Activated T-helper 1 cell treated with anti-CD3 and anti-CD28 coated beads, Interleukin-12 subunit alpha, Interleukin-12 subunit beta, Interleukin-2, Interleukin-4 antibody, amounts not matched to agents 30 ng/mL and 10 ng/mL and 1 ng/mL, durations not matched to agents 14 hours and 24 hours and 36 hours (primary cell): ENCODE measurements at regions not wholly inside any gene's neighbourhood (a gene's known extent, or its start where the extent isn't known, plus 50 kb on each side); places are given as distances from the start of the nearest gene placed in this dataset.

Source experiments
- DNase-seq: peaks from one replicate; pipeline ENCODE4 v3.0.0; 2021; ENCODE audit warnings: low spot score
- H3K27ac Mint-ChIP-seq: one replicate; pipeline ENCODE4 v1.8.0; 2021; ENCODE audit warnings: mild to moderate bottlenecking, mixed read lengths
- H3K27me3 Mint-ChIP-seq: one replicate; pipeline ENCODE4 v1.8.0; 2022; ENCODE audit warnings: mild to moderate bottlenecking, moderate library complexity, mixed read lengths; ENCODE audit not compliant: insufficient read depth
- H3K36me3 Mint-ChIP-seq: one replicate; pipeline ENCODE4 v1.8.0; 2021; ENCODE audit warnings: low read depth, mixed read lengths
- H3K4me1 Mint-ChIP-seq: one replicate; pipeline ENCODE4 v1.8.0; 2021; ENCODE audit warnings: low read depth, mixed read lengths
- H3K4me3 Mint-ChIP-seq: one replicate; pipeline ENCODE4 v1.8.0; 2021; ENCODE audit warnings: mild to moderate bottlenecking, moderate library complexity, mixed read lengths
- H3K9me3 Mint-ChIP-seq: one replicate; pipeline ENCODE4 v1.8.0; 2021; ENCODE audit warnings: mixed read lengths
- intact Hi-C: fragments of 100-400 bp; cut with micrococcal nuclease; formaldehyde crosslinking; loops from one replicate; pipeline ENCODE4 v1.15.1; 2024

DNA sequence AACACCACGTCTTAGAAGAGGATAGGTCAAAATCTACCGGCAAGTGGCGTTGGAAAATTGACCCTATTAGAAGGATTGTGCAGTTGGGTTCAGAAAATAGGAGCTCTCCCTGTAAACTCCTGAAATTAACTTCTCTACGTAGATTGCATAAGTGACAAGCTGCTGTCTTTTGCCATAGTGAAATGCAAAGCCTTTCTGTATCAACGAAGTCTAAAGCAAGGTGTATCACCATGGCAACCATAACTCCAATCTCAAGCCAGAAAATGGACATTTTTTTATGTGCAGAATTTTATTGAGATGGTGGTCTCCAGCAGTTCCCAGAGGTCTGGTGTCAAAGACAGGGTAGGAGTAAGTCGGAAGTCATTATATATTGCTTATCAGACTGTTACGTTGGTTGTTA is 367.7 kb upstream of the NOVA1 start:
- Mint-ChIP-seq H3K27ac (no peak overlapping the region), H3K27me3 (no peaks in the 10 kb centered on the region), H3K9me3 (peaks cover 31% of the 10 kb centered on the region), H3K36me3 (no peaks in the 10 kb centered on the region), H3K4me3 (no peak overlapping the region), H3K4me1 (no peaks in the 10 kb centered on the region)
- DNase-seq: no peak
- intact Hi-C loops: no loop called here

DNA sequence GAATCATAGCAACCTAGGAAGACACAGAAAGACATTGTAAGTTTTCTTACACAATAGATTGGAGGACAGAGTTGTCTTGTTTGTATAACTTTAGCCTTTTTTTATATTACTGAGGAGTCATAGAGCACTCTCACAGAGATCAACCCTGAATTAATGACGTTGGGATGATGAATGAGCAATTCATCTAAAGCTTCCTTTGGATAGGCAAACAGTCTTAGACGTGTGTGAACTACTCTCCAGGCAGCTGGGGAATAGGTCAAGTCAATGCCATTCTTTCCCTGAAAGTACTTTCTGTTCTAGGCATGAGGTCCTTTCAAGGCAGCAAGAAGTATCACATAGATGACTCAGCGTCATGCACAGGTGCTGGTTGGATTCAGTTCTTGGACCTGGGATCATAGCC is 369.1 kb upstream of the NOVA1 start:
- intact Hi-C loops: no loop called here
- Mint-ChIP-seq H3K4me3 (no peak overlapping the region), H3K4me1 (no peaks in the 10 kb centered on the region), H3K27me3 (no peaks in the 10 kb centered on the region), H3K9me3 (peaks cover 34% of the 10 kb centered on the region), H3K27ac (no peak overlapping the region), H3K36me3 (no peaks in the 10 kb centered on the region)
- DNase-seq: no peak

DNA sequence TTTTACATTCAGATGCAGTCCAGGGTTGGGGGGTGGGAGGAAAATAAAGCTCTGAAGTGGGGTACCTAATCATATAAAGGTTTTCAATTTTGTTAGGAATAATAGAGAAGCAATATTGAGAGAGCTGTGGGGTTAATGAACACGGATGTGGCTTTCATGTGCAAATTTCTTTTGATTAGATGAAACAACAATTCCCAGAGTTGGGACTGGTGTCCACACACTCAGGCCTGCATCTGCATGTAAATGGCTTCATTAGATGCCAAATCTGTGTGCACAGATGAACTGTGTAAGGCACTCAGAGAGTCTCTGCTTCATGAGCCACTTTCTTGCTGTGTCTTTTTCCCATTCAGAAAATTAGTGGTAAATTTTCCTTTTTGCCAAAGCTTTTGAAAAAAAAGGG is 377.1 kb upstream of the NOVA1 start:
- DNase-seq: no peak
- no peak overlapping the region for H3K27ac Mint-ChIP-seq
- no peak overlapping the region for H3K4me3 Mint-ChIP-seq
- no peaks in the 10 kb centered on the region for H3K4me1 Mint-ChIP-seq
- H3K9me3 Mint-ChIP-seq: peaks cover 3% of the 10 kb centered on the region
- H3K36me3 Mint-ChIP-seq: no peaks in the 10 kb centered on the region
- H3K27me3 Mint-ChIP-seq: no peaks in the 10 kb centered on the region
- intact Hi-C loops: no loop called here

DNA sequence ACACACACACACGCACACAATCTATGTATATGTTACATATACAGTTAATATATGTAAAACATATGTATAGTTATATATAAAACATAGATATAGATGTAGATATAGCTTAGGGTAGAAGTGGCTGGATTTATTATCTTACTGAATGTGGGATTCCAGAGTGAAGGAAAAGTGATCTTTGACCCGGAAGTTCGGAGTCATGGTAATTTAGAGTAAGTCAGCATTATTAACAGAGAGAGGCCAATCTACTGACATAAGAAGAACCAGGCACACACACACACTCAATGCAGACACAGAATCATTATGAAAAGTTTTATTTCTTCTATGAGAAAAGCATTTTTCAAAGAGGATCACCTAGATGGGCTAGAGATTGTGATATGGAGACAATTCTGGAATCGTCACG is 384.2 kb upstream of the NOVA1 start:
- intact Hi-C loops: no loop called here
- Mint-ChIP-seq H3K27me3 (no peaks in the 10 kb centered on the region), H3K9me3 (peaks cover 6% of the 10 kb centered on the region), H3K27ac (no peak overlapping the region), H3K4me3 (no peak overlapping the region), H3K4me1 (no peaks in the 10 kb centered on the region), H3K36me3 (no peaks in the 10 kb centered on the region)
- no peak for DNase-seq

DNA sequence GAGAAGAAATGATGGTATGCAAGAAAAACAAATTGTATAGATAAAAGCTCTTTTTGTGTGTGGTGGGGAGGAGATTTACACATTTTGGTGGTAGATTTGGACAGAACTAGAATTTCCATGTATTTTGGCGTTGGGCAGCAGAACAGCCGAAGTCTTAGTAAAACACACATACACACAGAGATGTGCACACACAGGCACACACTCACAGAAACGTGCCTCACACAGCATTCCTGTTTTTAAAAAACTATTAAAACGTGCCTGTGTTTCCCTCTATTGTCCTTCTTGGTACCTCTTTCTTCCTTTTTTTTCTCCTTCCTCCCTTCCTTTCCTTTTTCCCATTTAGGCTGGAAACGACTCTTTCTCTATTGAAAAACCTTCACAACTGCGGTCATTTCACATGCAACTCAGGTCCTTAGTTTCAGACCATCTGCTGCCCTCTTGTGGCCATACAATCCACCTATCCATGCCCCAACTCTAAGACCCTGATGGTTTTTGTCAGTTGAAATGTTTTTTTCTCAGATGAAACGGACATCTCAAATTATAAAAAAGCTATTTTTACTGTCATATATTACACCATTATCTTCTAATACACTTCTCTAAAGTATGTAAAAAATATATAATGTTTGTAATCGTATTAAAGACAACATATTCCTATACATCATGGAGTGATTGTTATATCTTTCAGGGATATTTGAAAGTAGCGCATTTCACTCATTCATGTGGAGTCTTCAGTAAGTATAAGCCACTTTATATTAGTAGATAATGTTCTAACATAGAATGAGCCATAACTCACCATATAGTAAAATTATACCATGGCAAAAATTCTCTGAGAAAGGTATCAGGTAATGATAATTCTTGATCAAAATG is 386.7 kb upstream of the NOVA1 start:
- intact Hi-C loops: no loop called here
- no peak for DNase-seq
- H3K4me3 Mint-ChIP-seq: no peak overlapping the region
- peaks cover 17% of the 10 kb centered on the region for H3K9me3 Mint-ChIP-seq
- no peaks in the 10 kb centered on the region for H3K27me3 Mint-ChIP-seq
- H3K36me3 Mint-ChIP-seq: no peaks in the 10 kb centered on the region
- H3K27ac Mint-ChIP-seq: no peak overlapping the region
- no peaks in the 10 kb centered on the region for H3K4me1 Mint-ChIP-seq

DNA sequence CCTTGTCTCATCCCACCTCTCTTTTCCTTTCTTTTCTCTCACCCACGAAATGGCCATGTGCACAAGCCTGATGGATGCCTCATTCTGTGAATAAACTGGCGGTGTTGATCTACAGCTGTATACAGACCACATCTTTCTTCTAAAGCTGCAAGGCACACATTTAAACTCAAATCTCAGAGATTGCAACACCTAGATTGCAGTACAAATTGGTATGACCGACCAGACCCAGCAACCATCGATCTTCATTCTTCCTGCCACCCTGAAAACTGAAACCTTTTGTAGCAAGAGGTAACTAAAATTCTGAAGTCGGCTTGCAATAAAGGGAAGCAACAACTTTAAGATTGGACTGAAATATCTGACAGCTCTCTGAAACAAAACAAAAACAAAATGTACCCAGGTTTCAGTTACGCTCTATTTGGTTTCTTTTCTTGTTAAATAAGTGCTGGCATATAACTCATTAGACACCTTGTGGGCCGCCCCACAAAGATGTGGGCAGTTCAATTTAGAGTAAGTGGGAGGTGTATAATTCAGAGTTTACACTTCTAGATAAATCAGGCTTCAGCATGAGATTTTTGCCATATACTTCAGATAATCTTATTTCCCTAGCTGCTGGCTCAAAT is 390.0 kb upstream of the NOVA1 start:
- Mint-ChIP-seq H3K27me3 (no peaks in the 10 kb centered on the region), H3K9me3 (peaks cover 28% of the 10 kb centered on the region), H3K36me3 (no peaks in the 10 kb centered on the region), H3K4me3 (no peak overlapping the region), H3K4me1 (no peaks in the 10 kb centered on the region), H3K27ac (no peak overlapping the region)
- no peak for DNase-seq
- intact Hi-C loops: no loop called here

DNA sequence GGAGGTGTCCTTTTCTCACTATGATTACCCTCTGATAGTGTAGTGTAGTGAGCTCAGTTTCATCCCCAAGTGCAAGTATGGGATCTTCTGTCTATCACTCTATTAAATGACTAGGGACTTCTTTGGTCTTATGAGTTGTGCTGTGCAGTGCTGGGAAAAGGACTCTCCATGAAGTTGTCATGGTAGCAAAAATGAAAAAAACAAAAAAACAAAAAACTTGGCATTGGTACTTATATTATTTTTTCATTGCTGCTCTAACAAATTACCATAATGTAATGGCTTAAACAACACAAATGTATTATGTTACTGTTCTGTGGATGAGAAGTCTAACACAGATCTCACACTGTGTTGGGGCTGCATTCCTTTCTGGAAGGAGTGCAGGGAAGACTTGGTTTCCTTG is 393.1 kb upstream of the NOVA1 start:
- H3K4me3 Mint-ChIP-seq: no peak overlapping the region
- H3K4me1 Mint-ChIP-seq: no peaks in the 10 kb centered on the region
- no peaks in the 10 kb centered on the region for H3K36me3 Mint-ChIP-seq
- intact Hi-C loops: no loop called here
- peaks cover 32% of the 10 kb centered on the region for H3K9me3 Mint-ChIP-seq
- no peak for DNase-seq
- no peaks in the 10 kb centered on the region for H3K27me3 Mint-ChIP-seq
- no peak overlapping the region for H3K27ac Mint-ChIP-seq

DNA sequence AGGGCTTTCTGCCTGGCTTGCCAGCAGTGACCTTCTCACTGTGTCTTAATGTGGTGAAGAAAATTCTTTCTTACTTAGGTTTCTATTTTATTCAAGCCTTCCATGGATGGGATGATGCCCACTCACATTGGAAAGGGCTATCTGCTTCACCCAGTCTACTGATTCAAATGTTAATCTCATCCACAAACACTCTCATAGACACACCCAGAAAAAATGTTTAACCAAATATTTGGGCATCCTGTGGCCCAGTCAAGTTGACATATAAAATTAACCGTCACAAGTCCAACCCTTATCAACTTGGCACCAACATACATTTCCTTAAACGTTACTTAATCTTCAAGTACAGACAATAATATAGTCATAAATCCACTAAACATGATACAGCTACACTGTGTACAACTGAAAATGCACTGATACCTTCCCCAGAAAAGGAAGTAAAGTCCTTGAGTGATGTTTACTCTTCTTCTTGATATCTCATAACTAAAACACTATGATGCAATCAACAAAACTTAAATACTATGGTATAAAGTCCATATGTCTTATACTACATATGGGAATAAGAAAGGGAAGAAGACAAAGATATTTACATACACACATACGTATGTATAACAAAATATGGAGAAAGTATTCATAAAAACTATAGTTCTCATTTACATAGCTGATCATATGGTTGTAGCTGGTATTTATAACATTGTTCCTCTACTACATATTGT is 394.7 kb upstream of the NOVA1 start:
- no peaks in the 10 kb centered on the region for H3K36me3 Mint-ChIP-seq
- no peak for DNase-seq
- no peaks in the 10 kb centered on the region for H3K27me3 Mint-ChIP-seq
- H3K27ac Mint-ChIP-seq: no peak overlapping the region
- H3K4me1 Mint-ChIP-seq: no peaks in the 10 kb centered on the region
- peaks cover 36% of the 10 kb centered on the region for H3K9me3 Mint-ChIP-seq
- intact Hi-C loops: no loop called here
- H3K4me3 Mint-ChIP-seq: no peak overlapping the region

DNA sequence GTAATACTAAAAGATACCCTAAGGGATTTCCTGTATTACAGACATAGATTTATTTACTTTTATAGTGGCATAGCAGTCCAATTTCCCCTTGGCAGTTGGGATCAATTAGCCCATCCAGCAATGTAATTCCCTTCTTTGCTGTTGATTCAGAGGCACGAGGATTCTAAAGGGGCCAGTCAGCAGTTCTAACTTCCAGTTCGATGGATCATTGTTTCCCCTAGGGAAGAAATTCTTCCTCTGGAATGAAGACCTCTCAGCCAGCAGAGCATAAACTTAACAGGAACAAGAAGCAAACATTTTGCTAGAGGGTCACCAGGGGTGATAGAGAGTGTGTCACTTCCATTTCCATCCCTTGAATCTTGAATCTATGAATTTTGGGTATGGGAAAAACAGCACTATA is 395.7 kb upstream of the NOVA1 start:
- H3K27me3 Mint-ChIP-seq: no peaks in the 10 kb centered on the region

DNA sequence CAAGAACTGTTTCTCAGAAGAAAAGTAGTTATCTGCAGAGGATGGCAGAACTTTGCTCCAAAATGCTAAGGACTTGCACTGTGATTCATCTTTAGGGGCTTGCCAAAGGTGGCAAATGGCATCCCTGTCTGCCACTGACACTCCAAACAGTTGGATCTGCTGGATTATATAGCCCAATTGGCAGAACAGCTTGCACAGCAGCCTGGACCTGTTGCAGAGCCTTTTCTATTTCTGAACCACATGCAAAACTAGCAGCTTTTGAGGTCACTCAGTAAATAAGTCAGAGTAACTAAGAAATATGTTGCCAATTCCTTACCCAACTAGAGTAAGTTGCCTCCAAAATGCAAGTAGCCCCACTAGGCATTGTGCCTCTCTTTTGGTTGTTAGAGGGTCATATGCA is 397.5 kb upstream of the NOVA1 start:
- Mint-ChIP-seq H3K27ac (no peak overlapping the region), H3K9me3 (peaks cover 40% of the 10 kb centered on the region), H3K27me3 (no peaks in the 10 kb centered on the region), H3K4me3 (no peak overlapping the region), H3K36me3 (no peaks in the 10 kb centered on the region), H3K4me1 (no peaks in the 10 kb centered on the region)
- intact Hi-C loops: no loop called here
- DNase-seq: no peak

More for the DNA sequence above, 395.7 kb upstream of the NOVA1 start:
- H3K4me1 Mint-ChIP-seq: no peaks in the 10 kb centered on the region
- no peak overlapping the region for H3K27ac Mint-ChIP-seq
- no peaks in the 10 kb centered on the region for H3K36me3 Mint-ChIP-seq
- H3K9me3 Mint-ChIP-seq: peaks cover 36% of the 10 kb centered on the region
- no peak overlapping the region for H3K4me3 Mint-ChIP-seq
- intact Hi-C loops: no loop called here
- DNase-seq: no peak

DNA sequence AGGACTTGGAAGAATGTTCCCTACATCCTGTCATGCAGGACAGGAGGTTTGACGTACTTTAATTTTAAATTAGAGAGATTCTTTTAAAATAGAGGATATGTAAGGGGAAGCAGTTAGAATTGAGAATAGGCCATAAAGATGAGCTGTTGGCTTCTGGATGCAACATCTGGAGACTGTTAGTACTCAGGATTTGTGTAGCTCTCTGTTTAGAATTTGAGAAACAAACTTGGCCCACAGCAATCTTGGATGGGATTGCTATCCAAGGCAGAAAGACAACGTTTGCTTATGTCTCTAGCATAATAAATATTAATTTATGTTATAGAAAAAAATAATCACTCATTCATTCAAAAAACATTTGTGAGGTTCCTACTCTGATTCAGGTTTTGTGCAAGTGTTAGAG is 398.4 kb upstream of the NOVA1 start:
- peaks cover 37% of the 10 kb centered on the region for H3K9me3 Mint-ChIP-seq
- no peak overlapping the region for H3K4me3 Mint-ChIP-seq
- intact Hi-C loops: no loop called here
- no peaks in the 10 kb centered on the region for H3K27me3 Mint-ChIP-seq
- DNase-seq: no peak
- no peaks in the 10 kb centered on the region for H3K4me1 Mint-ChIP-seq
- no peak overlapping the region for H3K27ac Mint-ChIP-seq
- no peaks in the 10 kb centered on the region for H3K36me3 Mint-ChIP-seq

DNA sequence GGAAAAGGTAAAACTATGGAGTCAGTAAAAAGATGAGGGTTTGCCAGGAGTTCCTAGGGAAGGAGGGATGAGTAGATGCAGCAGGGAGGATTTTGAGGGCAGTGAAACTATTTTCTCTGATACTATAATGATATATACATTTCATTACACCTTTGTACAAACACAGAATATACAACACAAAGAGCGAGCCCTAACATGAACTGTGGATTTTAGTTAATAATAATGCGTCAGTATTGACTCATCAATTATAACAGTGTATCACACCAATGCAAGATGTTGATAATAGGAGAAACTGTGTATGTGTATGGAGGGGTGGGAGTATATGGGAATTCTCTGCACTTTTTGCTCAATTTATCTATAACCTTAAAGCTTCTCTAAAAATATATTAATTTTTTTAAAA is 404.3 kb upstream of the NOVA1 start:
- no peaks in the 10 kb centered on the region for H3K4me1 Mint-ChIP-seq
- no peaks in the 10 kb centered on the region for H3K36me3 Mint-ChIP-seq
- DNase-seq: no peak
- no peak overlapping the region for H3K27ac Mint-ChIP-seq
- intact Hi-C loops: no loop called here
- no peaks in the 10 kb centered on the region for H3K27me3 Mint-ChIP-seq
- H3K4me3 Mint-ChIP-seq: no peak overlapping the region
- H3K9me3 Mint-ChIP-seq: peaks cover 34% of the 10 kb centered on the region

DNA sequence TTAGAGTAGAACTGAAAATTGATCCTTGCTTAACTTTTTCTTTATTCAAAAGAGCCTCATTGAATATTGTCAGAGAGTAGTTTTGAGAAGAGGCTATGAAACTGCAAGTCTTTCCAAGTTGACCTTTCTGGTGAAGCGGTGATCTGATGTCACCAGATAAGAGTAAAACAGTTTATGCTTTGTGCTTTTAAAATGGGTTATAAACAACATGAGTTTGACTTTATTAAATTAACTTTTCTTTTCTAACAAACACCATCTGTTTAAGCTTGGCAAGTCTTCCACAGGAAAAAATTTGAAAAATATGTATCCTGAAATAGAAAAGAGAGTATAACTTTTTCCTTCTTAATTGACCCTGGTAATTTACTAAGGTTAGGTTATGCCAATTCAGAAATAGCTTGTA is 408.7 kb upstream of the NOVA1 start:
- DNase-seq: no peak
- Mint-ChIP-seq H3K27ac (no peak overlapping the region), H3K4me3 (no peak overlapping the region), H3K4me1 (no peaks in the 10 kb centered on the region), H3K9me3 (peaks cover 35% of the 10 kb centered on the region), H3K27me3 (no peaks in the 10 kb centered on the region), H3K36me3 (no peaks in the 10 kb centered on the region)
- intact Hi-C loops: no loop called here
